Vagina (tissue), 2 donors: ENCODE measurements at regions not wholly inside any gene's neighbourhood (a gene's known extent, or its start where the extent isn't known, plus 50 kb on each side); places are given as distances from the start of the nearest gene placed in this dataset.

Experiments
- CTCF ChIP-seq, 3 experiments: fragments of 450-650 bp in 2 of 3; fragments of 200-600 bp in 1 of 3; sonication (generic) in 1 of 3; IDR thresholded peaks; one replicate each; pipeline ENCODE4 v1.5.1; 2017 to 2019; ENCODE audit warnings: antibody characterized with exemption in 3 of 3, mild to moderate bottlenecking in 2 of 3, moderate library complexity in 2 of 3
- POLR2A ChIP-seq, 2 donors: fragments of 450-650 bp; IDR thresholded peaks; one replicate each; pipeline ENCODE4 v1.6.1; 2017; ENCODE audit warnings: antibody characterized with exemption in 2 of 2, mild to moderate bottlenecking in 2 of 2, moderate library complexity in 2 of 2
- POLR2AphosphoS5 ChIP-seq, 2 donors: sonication (generic); formaldehyde crosslinking; IDR thresholded peaks; one replicate each; pipeline ENCODE4 v1.9.0; 2017; ENCODE audit warnings: antibody characterized with exemption in 2 of 2, mild to moderate bottlenecking in 2 of 2, low read depth in 1 of 2; ENCODE audit not compliant: insufficient read depth in 1 of 2

- TF ChIP-seq CTCF (IDR thresholded peaks at IDR 0.05) = no peak
- TF ChIP-seq POLR2A (IDR thresholded peaks at IDR 0.05) = no peak
- no peak for TF ChIP-seq POLR2AphosphoS5 (IDR thresholded peaks at IDR 0.05; ENCODE audit: insufficient read depth in 1 of 2, low read depth in 1 of 2)
Observed at GRCh38 chr2:41904459-41904858, 143.4 kb upstream of the PKDCC start.
